Liver (tissue), 8 donors: ENCODE measurements at regions not wholly inside any gene's neighbourhood (a gene's known extent, or its start where the extent isn't known, plus 50 kb on each side); places are given as distances from the start of the nearest gene placed in this dataset.

ENCODE experiments used
- DNase-seq: peaks from one replicate; pipeline ENCODE4 v3.0.0-alpha.2; 2017; ENCODE audit warnings: low spot score
- H3K27ac ChIP-seq, 2 donors: one replicate each; pipeline ENCODE4 v1.7.0; 2013; ENCODE audit warnings: inconsistent platforms in 2 of 2, low read length in 2 of 2, control low read depth in 1 of 2, low read depth in 1 of 2, mild to moderate bottlenecking in 1 of 2
- H3K27me3 ChIP-seq, 4 donors: one replicate each; pipeline versions ENCODE4 v1.6.1 to v1.7.0; 2013; ENCODE audit warnings: low read length in 3 of 4, inconsistent platforms in 1 of 4, mild to moderate bottlenecking in 1 of 4, moderate library complexity in 1 of 4; ENCODE audit not compliant: control insufficient read depth in 4 of 4, insufficient read depth in 4 of 4
- H3K36me3 ChIP-seq, 4 donors: one replicate each; pipeline versions ENCODE4 v1.6.1 to v1.7.0; 2013; ENCODE audit warnings: low read length in 3 of 4, mild to moderate bottlenecking in 3 of 4, low read depth in 1 of 4, moderate library complexity in 1 of 4; ENCODE audit not compliant: control insufficient read depth in 4 of 4, insufficient read depth in 3 of 4
- H3K4me1 ChIP-seq, 4 donors: one replicate each; pipeline versions ENCODE4 v1.6.1 to v1.7.0; 2013; ENCODE audit warnings: low read length in 3 of 4, mild to moderate bottlenecking in 3 of 4, moderate library complexity in 1 of 4; ENCODE audit not compliant: control insufficient read depth in 4 of 4, insufficient read depth in 4 of 4
- H3K4me3 ChIP-seq, 3 donors: one replicate each; pipeline versions ENCODE4 v1.6.1 to v1.7.0; 2013; ENCODE audit warnings: low read length in 3 of 3, control low read depth in 1 of 3, low read depth in 1 of 3, mild to moderate bottlenecking in 1 of 3
- H3K9ac ChIP-seq, 2 donors: one replicate each; pipeline ENCODE4 v1.7.0; 2013; ENCODE audit warnings: low read length in 2 of 2, mild to moderate bottlenecking in 2 of 2, moderate library complexity in 2 of 2, control low read depth in 1 of 2, low read depth in 1 of 2
- H3K9me3 ChIP-seq, 4 donors: one replicate each; pipeline versions ENCODE4 v1.6.1 to v1.7.0; 2013; ENCODE audit warnings: low read length in 3 of 4; ENCODE audit not compliant: control insufficient read depth in 4 of 4
- ATF3 ChIP-seq: IDR thresholded peaks from 2 replicates; pipeline ENCODE4 v1.6.1; 2016; ENCODE audit warnings: antibody characterized with exemption
- CTCF ChIP-seq: fragments of 150-350 bp; IDR thresholded peaks from 2 replicates; pipeline ENCODE4 v1.5.1; 2017; ENCODE audit warnings: improper control_type of control experiment, low read depth, low read length; ENCODE audit not compliant: missing input control
- EGR1 ChIP-seq, 2 donors: IDR thresholded peaks; 2 replicates each; pipeline ENCODE4 v1.6.1; 2016 to 2018; ENCODE audit warnings: antibody characterized with exemption in 2 of 2, low read depth in 2 of 2
- FOXA1 ChIP-seq: IDR thresholded peaks from 2 replicates; pipeline ENCODE4 v1.6.1; 2016; ENCODE audit warnings: antibody characterized with exemption
- FOXA2 ChIP-seq: IDR thresholded peaks from 2 replicates; pipeline ENCODE4 v1.6.1; 2016; ENCODE audit warnings: antibody characterized with exemption
- GABPA ChIP-seq, 2 donors: IDR thresholded peaks in 1 of 2; conservative IDR thresholded peaks in 1 of 2; 2 replicates each; pipeline ENCODE4 v1.6.1; 2016; ENCODE audit warnings: antibody characterized with exemption in 2 of 2, mild to moderate bottlenecking in 1 of 2, moderate library complexity in 1 of 2
- JUND ChIP-seq, 2 donors: IDR thresholded peaks; 2 replicates each; pipeline ENCODE4 v1.6.1; 2016; ENCODE audit warnings: antibody characterized with exemption in 2 of 2
- MAX ChIP-seq: IDR thresholded peaks from 2 replicates; pipeline ENCODE4 v1.6.1; 2016; ENCODE audit warnings: antibody characterized with exemption
- NR2F2 ChIP-seq: IDR thresholded peaks from 2 replicates; pipeline ENCODE4 v1.6.1; 2016; ENCODE audit warnings: antibody characterized with exemption
- RAD21 ChIP-seq, 2 donors: IDR thresholded peaks; 2 replicates each; pipeline ENCODE4 v1.6.1; 2016; ENCODE audit warnings: antibody characterized with exemption in 2 of 2, mild to moderate bottlenecking in 2 of 2
- RXRA ChIP-seq, 2 donors: IDR thresholded peaks; 2 replicates each; pipeline ENCODE4 v1.6.1; 2017 to 2018; ENCODE audit warnings: antibody characterized with exemption in 2 of 2, mild to moderate bottlenecking in 1 of 2
- SP1 ChIP-seq: IDR thresholded peaks from 2 replicates; pipeline ENCODE4 v1.6.1; 2018; ENCODE audit warnings: antibody characterized with exemption, mild to moderate bottlenecking
- TAF1 ChIP-seq: conservative IDR thresholded peaks from 2 replicates; pipeline ENCODE4 v1.6.1; 2016; ENCODE audit warnings: antibody characterized with exemption, mild to moderate bottlenecking
- YY1 ChIP-seq: IDR thresholded peaks from 2 replicates; pipeline ENCODE4 v1.6.1; 2016; ENCODE audit warnings: antibody characterized with exemption, mild to moderate bottlenecking
- ZBTB33 ChIP-seq: IDR thresholded peaks from 2 replicates; pipeline ENCODE4 v1.6.1; 2016; ENCODE audit warnings: antibody characterized with exemption
- WGBS: extraction: QIAGEN DNeasy Blood & Tissue Kit; methylation state at CpG from one replicate; pipeline ENCODE4 v1.1.7; 2013; 5-methylcytosine and 5-hydroxymethylcytosine counted together
- donor health status: healthy.
- donor health status: healthy.
- donor health status: healthy.
- donor health status: healthy.
- donor health status: healthy.

GRCh38 chr3:95670765-95671164 is 1143.6 kb upstream of the EPHA6 start:
- Histone ChIP-seq H3K9ac (no peak overlapping the region), H3K9me3 (no peaks in the 10 kb centered on the region), H3K27ac (no peak overlapping the region), H3K4me3 (no peak overlapping the region), H3K27me3 (no peaks in the 10 kb centered on the region), H3K4me1 (no peaks in the 10 kb centered on the region), H3K36me3 (no peaks in the 10 kb centered on the region)
- TF ChIP-seq FOXA1 (no peak), RAD21 (IDR thresholded peaks at IDR 0.05) (no peak), NR2F2 (no peak), TAF1 (no peak), ZBTB33 (no peak), GABPA (IDR thresholded peaks at IDR 0.05 in 1 of 2, conservative IDR thresholded peaks at IDR 0.05 in 1 of 2) (no peak), CTCF (no peak), FOXA2 (no peak), ATF3 (no peak), JUND (IDR thresholded peaks at IDR 0.05) (no peak), RXRA (IDR thresholded peaks at IDR 0.05) (no peak), YY1 (no peak), SP1 (no peak)
- DNase-seq, result no peak
- WGBS, result 92% methylated on average over 3 of the region's 3 CpGs

GRCh38 chr3:95673215-95673614 is 1141.2 kb upstream of the EPHA6 start:
- no peaks in the 10 kb centered on the region for H3K9me3 ChIP-seq
- H3K27ac ChIP-seq, result no peak overlapping the region
- DNase-seq, result no peak
- no peak for TF ChIP-seq GABPA (IDR thresholded peaks at IDR 0.05 in 1 of 2, conservative IDR thresholded peaks at IDR 0.05 in 1 of 2)
- TF ChIP-seq SP1, result no peak
- TF ChIP-seq JUND (IDR thresholded peaks at IDR 0.05), result no peak
- TF ChIP-seq ATF3, result no peak
- no peak for TF ChIP-seq CTCF
- TF ChIP-seq NR2F2, result no peak
- TF ChIP-seq RXRA (IDR thresholded peaks at IDR 0.05), result no peak
- TF ChIP-seq RAD21 (IDR thresholded peaks at IDR 0.05), result no peak
- TF ChIP-seq FOXA1, result no peak
- TF ChIP-seq MAX, result no peak
- TF ChIP-seq ZBTB33, result no peak
- TF ChIP-seq EGR1 (IDR thresholded peaks at IDR 0.05; ENCODE audit: low read depth in 2 of 2), result no peak
- no peak for TF ChIP-seq YY1
- WGBS, result 87% methylated on average over 3 of the region's 3 CpGs
- no peaks in the 10 kb centered on the region for H3K36me3 ChIP-seq
- no peaks in the 10 kb centered on the region for H3K4me1 ChIP-seq
- no peak overlapping the region for H3K9ac ChIP-seq
- no peak overlapping the region for H3K4me3 ChIP-seq
- H3K27me3 ChIP-seq, result no peaks in the 10 kb centered on the region
